Neural cell (in vitro differentiated cells): ENCODE measurements at regions not wholly inside any gene's neighbourhood (a gene's known extent, or its start where the extent isn't known, plus 50 kb on each side); places are given as distances from the start of the nearest gene placed in this dataset.

Experiments
- H2AFZ ChIP-seq: fragments of 200-600, 300-800 bp; sonication (generic), shearing (Covaris generic); 2 replicates; pipeline ENCODE4 v1.6.0; 2014; ENCODE audit warnings: low read depth, mild to moderate bottlenecking, antibody characterized with exemption, low read length, moderate library complexity
- H3F3A ChIP-seq: fragments of 200-600 bp; shearing (Covaris generic); 2 replicates; pipeline ENCODE4 v1.6.1; 2016; ENCODE audit warnings: mild to moderate bottlenecking, moderate library complexity, mixed read lengths, antibody characterized with exemption, low read length; ENCODE audit not compliant: insufficient read depth, poor library complexity, severe bottlenecking
- H3K27ac ChIP-seq: fragments of 200-600, 300-800 bp; sonication (generic), shearing (Covaris generic); 2 replicates; pipeline ENCODE4 v1.5.1; 2014; ENCODE audit warnings: mild to moderate bottlenecking, low read length, moderate library complexity
- H3K27me3 ChIP-seq: fragments of 300-800, 200-600 bp; sonication (generic), shearing (Covaris generic); 2 replicates; pipeline ENCODE4 v1.6.0; 2014; ENCODE audit warnings: mild to moderate bottlenecking, low read depth, low read length, moderate library complexity; ENCODE audit not compliant: insufficient read depth
- H3K36me3 ChIP-seq: fragments of 300-800, 200-600 bp; sonication (generic), shearing (Covaris generic); 2 replicates; pipeline ENCODE4 v1.5.1; 2014; ENCODE audit warnings: mild to moderate bottlenecking, antibody characterized with exemption, low read length, moderate library complexity; ENCODE audit not compliant: insufficient read depth
- H3K4me2 ChIP-seq: fragments of 300-800, 200-600 bp; sonication (generic), shearing (Covaris generic); 2 replicates; pipeline ENCODE4 v1.6.0; 2014; ENCODE audit warnings: mild to moderate bottlenecking, low read length
- H3K4me3 ChIP-seq: fragments of 300-800, 200-600 bp; sonication (generic), shearing (Covaris generic); 2 replicates; pipeline ENCODE4 v1.5.1; 2014; ENCODE audit warnings: mild to moderate bottlenecking, low read length, moderate library complexity
- H3K79me2 ChIP-seq: fragments of 200-600 bp; shearing (Covaris generic); replicated peaks from 2 replicates; pipeline ENCODE4 v1.6.0; 2014; ENCODE audit warnings: mild to moderate bottlenecking, low read length, moderate library complexity; ENCODE audit not compliant: insufficient read depth
- H3K9ac ChIP-seq: fragments of 300-800, 200-600 bp; sonication (generic), shearing (Covaris generic); 2 replicates; pipeline ENCODE4 v1.6.1; 2016; ENCODE audit warnings: mild to moderate bottlenecking, low read length, mixed read lengths
- H3K9me2 ChIP-seq: fragments of 200-600 bp; shearing (Covaris generic); 2 replicates; pipeline ENCODE4 v1.6.1; 2016; ENCODE audit warnings: mild to moderate bottlenecking, low read length, mixed read lengths; ENCODE audit not compliant: insufficient read depth
- H3K9me3 ChIP-seq: fragments of 200-600, 300-800 bp; sonication (generic), shearing (Covaris generic); 2 replicates; pipeline ENCODE4 v1.6.1; 2016; ENCODE audit warnings: mild to moderate bottlenecking, mixed run types, low read length, moderate library complexity, mixed read lengths
- H4K20me1 ChIP-seq: fragments of 200-600 bp; shearing (Covaris generic); 2 replicates; pipeline ENCODE4 v1.6.1; 2016; ENCODE audit warnings: mild to moderate bottlenecking, mixed run types; ENCODE audit not compliant: insufficient read depth
- CTCF ChIP-seq: fragments of 450-650 bp; IDR thresholded peaks from 2 replicates; pipeline ENCODE4 v1.5.1; 2014; ENCODE audit warnings: antibody characterized with exemption, mild to moderate bottlenecking, moderate library complexity; ENCODE audit not compliant: poor library complexity, severe bottlenecking
- EP300 ChIP-seq: fragments of 450-650 bp; conservative IDR thresholded peaks from 2 replicates; pipeline ENCODE4 v1.6.1; 2014; ENCODE audit warnings: antibody characterized with exemption, mild to moderate bottlenecking, moderate library complexity; ENCODE audit not compliant: poor library complexity, severe bottlenecking
- EZH2 ChIP-seq: fragments of 200-600, 300-800 bp; shearing (Covaris generic), sonication (generic); IDR thresholded peaks from 2 replicates; pipeline ENCODE4 v1.6.1; 2014; ENCODE audit warnings: antibody characterized with exemption, low read length, borderline replicate concordance, mild to moderate bottlenecking; ENCODE audit not compliant: insufficient read depth, poor library complexity, severe bottlenecking
- MXI1 ChIP-seq: fragments of 450-650 bp; conservative IDR thresholded peaks from 2 replicates; pipeline ENCODE4 v1.6.1; 2014; ENCODE audit warnings: antibody characterized with exemption, mild to moderate bottlenecking; ENCODE audit not compliant: poor library complexity, severe bottlenecking
- POLR2AphosphoS5 ChIP-seq: IDR thresholded peaks from 2 replicates; pipeline ENCODE4 v1.6.1; 2012
- RAD21 ChIP-seq: fragments of 450-650 bp; conservative IDR thresholded peaks from 2 replicates; pipeline ENCODE4 v1.6.1; 2014; ENCODE audit warnings: antibody characterized with exemption, mild to moderate bottlenecking, moderate library complexity
- REST ChIP-seq: IDR thresholded peaks from 2 replicates; pipeline ENCODE4 v1.6.1; 2012; ENCODE audit warnings: borderline replicate concordance
- SMC3 ChIP-seq: fragments of 450-650 bp; conservative IDR thresholded peaks from 2 replicates; pipeline ENCODE4 v1.6.1; 2014; ENCODE audit warnings: antibody characterized with exemption, mild to moderate bottlenecking, moderate library complexity; ENCODE audit not compliant: poor library complexity
- TAF1 ChIP-seq: IDR thresholded peaks from 2 replicates; pipeline ENCODE4 v1.6.1; 2012; ENCODE audit warnings: low read depth

GRCh38 chr12:20232931-20233675, 135.2 kb upstream of the PDE3A start:
- no peak overlapping the region for H3K4me2 ChIP-seq
- H3K27ac ChIP-seq, result no peak overlapping the region
- H3K4me3 ChIP-seq, result no peak overlapping the region
- H3K9ac ChIP-seq, result no peak overlapping the region
- H3K36me3 ChIP-seq, result no peaks in the 10 kb centered on the region
- no peaks in the 10 kb centered on the region for H3F3A ChIP-seq
- no peak overlapping the region for H2AFZ ChIP-seq
- TF ChIP-seq RAD21, result no peak
- no peak for TF ChIP-seq SMC3
- TF ChIP-seq REST, result no peak
- no peak for TF ChIP-seq POLR2AphosphoS5
- TF ChIP-seq EZH2, result no peak
- TF ChIP-seq TAF1, result no peak
- TF ChIP-seq EP300, result no peak
- no peak for TF ChIP-seq CTCF
- TF ChIP-seq MXI1, result no peak
- no peaks in the 10 kb centered on the region for H4K20me1 ChIP-seq
- no peaks in the 10 kb centered on the region for H3K27me3 ChIP-seq
- H3K79me2 ChIP-seq, result no peaks in the 10 kb centered on the region
- no peaks in the 10 kb centered on the region for H3K9me3 ChIP-seq
- H3K9me2 ChIP-seq, result no peaks in the 10 kb centered on the region

GRCh38 chr12:20234474-20234873, 133.9 kb upstream of the PDE3A start:
- Histone ChIP-seq H3K4me3 (no peak overlapping the region), H3K4me2 (no peak overlapping the region), H2AFZ (no peak overlapping the region), H3K27me3 (no peaks in the 10 kb centered on the region), H3K9me2 (no peaks in the 10 kb centered on the region), H3K36me3 (no peaks in the 10 kb centered on the region), H3F3A (no peaks in the 10 kb centered on the region), H3K9me3 (no peaks in the 10 kb centered on the region), H3K27ac (no peak overlapping the region), H4K20me1 (no peaks in the 10 kb centered on the region), H3K79me2 (no peaks in the 10 kb centered on the region), H3K9ac (no peak overlapping the region)
- TF ChIP-seq RAD21, result no peak
- no peak for TF ChIP-seq TAF1
- TF ChIP-seq POLR2AphosphoS5, result no peak
